ENCODE measurements at regions not wholly inside any gene's neighbourhood (a gene's known extent, or its start where the extent isn't known, plus 50 kb on each side); places are given as distances from the start of the nearest gene placed in this dataset.

- no peak overlapping the region for H2AFZ ChIP-seq (ENCODE audit: control insufficient read depth, low read depth, low read length)
- H3K4me1 ChIP-seq (ENCODE audit: control insufficient read depth, insufficient read depth, low read length), result no peaks in the 10 kb centered on the region
- no TSS peak for BruUV-seq (replicated peaks)
- TF ChIP-seq TBL1XR1 (IDR thresholded peaks at IDR 0.05; ENCODE audit: low read depth, low read length) (no peak), TCF12 (IDR thresholded peaks at IDR 0.05; ENCODE audit: low read depth, low read length) (no peak), ZBTB11 (CRISPR knock-in tag; IDR thresholded peaks at IDR 0.05) (no peak)
- no peak overlapping the region for H3K4me2 ChIP-seq (ENCODE audit: control insufficient read depth, insufficient read depth)
- H3K79me2 ChIP-seq (ENCODE audit: control insufficient read depth, insufficient read depth, low read length), result no peaks in the 10 kb centered on the region
- DNase-seq (ENCODE audit: low read depth, low spot score) (no peak), FAIRE-seq (no peak), ATAC-seq (no peak)
- in situ Hi-C loops (cut with MboI), result no loop called here
- 17% methylated on average over 4 of the region's 4 CpGs for WGBS (ENCODE audit: insufficient coverage, insufficient replicate concordance, low lambda C conversion rate, missing lambda C conversion rate)
- ChIA-PET SMC1A (ENCODE audit: uncharacterized antibody, unreplicated experiment) (interaction anchor here (1.0 kb wide), 1 partner anchor 9 kb away, joined by 3 read pairs; no protein-coding TSS in a partner anchor), CTCF (no interaction called here), POLR2A (interaction anchor here (0.7 kb wide), 1 partner anchor 24 kb away, joined by 3 read pairs; no protein-coding TSS in a partner anchor), RAD21 (ENCODE audit: unreplicated experiment) (no interaction called here)
- no peaks in the 10 kb centered on the region for H3K27me3 ChIP-seq (replicated peaks in 1 of 2; ENCODE audit: control insufficient read depth in 2 of 2, insufficient read depth in 2 of 2, low read length in 1 of 2)
- no peak overlapping the region for H3K9ac ChIP-seq (ENCODE audit: control insufficient read depth, insufficient read depth, low read length)
- intact Hi-C loops (cut with micrococcal nuclease; ENCODE audit: unreplicated experiment), result no loop called here
- no peak overlapping the region for H3K27ac ChIP-seq (ENCODE audit: control insufficient read depth, insufficient read depth)
- no peaks in the 10 kb centered on the region for H3K36me3 ChIP-seq (ENCODE audit: control insufficient read depth in 2 of 2, insufficient read depth in 2 of 2, low read length in 1 of 2)
- no peaks in the 10 kb centered on the region for H4K20me1 ChIP-seq (ENCODE audit: control insufficient read depth, insufficient read depth)
- no peak overlapping the region for H3K4me3 ChIP-seq
- H3K9me3 ChIP-seq (replicated peaks; ENCODE audit: control insufficient read depth, insufficient read depth, low read length), result no peaks in the 10 kb centered on the region
Observed at GRCh38 chr18:41466436-41467160, 488.4 kb upstream of the PIK3C3 start.

GRCh38 chr18:41465386-41465785, 489.6 kb upstream of the PIK3C3 start:
- Histone ChIP-seq H3K9ac (ENCODE audit: control insufficient read depth, insufficient read depth, low read length) (no peak overlapping the region), H3K4me3 (no peak overlapping the region), H3K36me3 (ENCODE audit: control insufficient read depth in 2 of 2, insufficient read depth in 2 of 2, low read length in 1 of 2) (no peaks in the 10 kb centered on the region), H3K4me2 (ENCODE audit: control insufficient read depth, insufficient read depth) (no peak overlapping the region), H2AFZ (ENCODE audit: control insufficient read depth, low read depth, low read length) (no peak overlapping the region), H3K9me3 (replicated peaks; ENCODE audit: control insufficient read depth, insufficient read depth, low read length) (no peaks in the 10 kb centered on the region), H3K79me2 (ENCODE audit: control insufficient read depth, insufficient read depth, low read length) (no peaks in the 10 kb centered on the region), H3K27ac (ENCODE audit: control insufficient read depth, insufficient read depth) (no peak overlapping the region), H3K4me1 (ENCODE audit: control insufficient read depth, insufficient read depth, low read length) (no peaks in the 10 kb centered on the region), H4K20me1 (ENCODE audit: control insufficient read depth, insufficient read depth) (no peaks in the 10 kb centered on the region), H3K27me3 (replicated peaks in 1 of 2; ENCODE audit: control insufficient read depth in 2 of 2, insufficient read depth in 2 of 2, low read length in 1 of 2) (no peaks in the 10 kb centered on the region)
- RAD21 ChIA-PET (ENCODE audit: unreplicated experiment), result no interaction called here
- POLR2A ChIA-PET, result no interaction called here
- in situ Hi-C loops (cut with MboI), result no loop called here
- no peak for FAIRE-seq
- ATAC-seq, result no peak
- no peak for TF ChIP-seq ZBTB4 (CRISPR knock-in tag; IDR thresholded peaks at IDR 0.05)
- no peak for TF ChIP-seq ELK1 (IDR thresholded peaks at IDR 0.05; ENCODE audit: low read depth, low read length)
- TF ChIP-seq SUZ12 (IDR thresholded peaks at IDR 0.05; ENCODE audit: unreplicated experiment), result no peak
- no peak for TF ChIP-seq ZBED1 (IDR thresholded peaks at IDR 0.05; ENCODE audit: borderline replicate concordance)
- no peak for TF ChIP-seq SUPT20H (IDR thresholded peaks at IDR 0.05; ENCODE audit: borderline replicate concordance, control insufficient read depth, low read depth, low read length)
- TF ChIP-seq JUNB (IDR thresholded peaks at IDR 0.05), result no peak
- BruUV-seq (replicated peaks), result no TSS peak
- CTCF ChIA-PET, result no interaction called here
- intact Hi-C loops (cut with micrococcal nuclease; ENCODE audit: unreplicated experiment), result no loop called here
- SMC1A ChIA-PET (ENCODE audit: uncharacterized antibody, unreplicated experiment), result no interaction called here
- WGBS (ENCODE audit: insufficient coverage, insufficient replicate concordance, low lambda C conversion rate, missing lambda C conversion rate), result 0% methylated on average over 2 of the region's 2 CpGs
- DNase-seq (ENCODE audit: low read depth, low spot score), result no peak

All from GM12878 (cell line).